Chondrocyte (in vitro differentiated cells): ENCODE measurements at regions not wholly inside any gene's neighbourhood (a gene's known extent, or its start where the extent isn't known, plus 50 kb on each side); places are given as distances from the start of the nearest gene placed in this dataset.

ENCODE experiments used
- DNase-seq: peaks from one replicate; pipeline ENCODE4 v3.0.0; 2021; ENCODE audit warnings: mixed read lengths, low spot score
- H3K27ac Mint-ChIP-seq: one replicate; pipeline ENCODE4 v1.8.0; 2021; ENCODE audit warnings: mild to moderate bottlenecking, moderate library complexity, mixed read lengths; ENCODE audit not compliant: unreplicated experiment
- H3K27me3 Mint-ChIP-seq: 2 replicates; pipeline ENCODE4 v1.8.0; 2021; ENCODE audit warnings: low read depth, mixed read lengths
- H3K36me3 Mint-ChIP-seq: 2 replicates; pipeline ENCODE4 v1.8.0; 2021; ENCODE audit warnings: low read depth, mixed read lengths
- H3K4me1 Mint-ChIP-seq: 2 replicates; pipeline ENCODE4 v1.8.0; 2021; ENCODE audit warnings: low read depth, mild to moderate bottlenecking, mixed read lengths
- H3K4me3 Mint-ChIP-seq: one replicate; pipeline ENCODE4 v1.8.0; 2021; ENCODE audit warnings: mild to moderate bottlenecking, moderate library complexity, mixed read lengths; ENCODE audit not compliant: unreplicated experiment
- H3K9me3 Mint-ChIP-seq: 2 replicates; pipeline ENCODE4 v1.8.0; 2021; ENCODE audit warnings: low read depth, mixed read lengths
- TF ChIP-seq, protein P1 (sequence below): fragments of 200-600 bp; sonication (generic); IDR thresholded peaks from 2 replicates; pipeline ENCODE4 v1.5.0; 2021; ENCODE audit warnings: antibody characterized with exemption, mild to moderate bottlenecking, moderate library complexity

DNA sequence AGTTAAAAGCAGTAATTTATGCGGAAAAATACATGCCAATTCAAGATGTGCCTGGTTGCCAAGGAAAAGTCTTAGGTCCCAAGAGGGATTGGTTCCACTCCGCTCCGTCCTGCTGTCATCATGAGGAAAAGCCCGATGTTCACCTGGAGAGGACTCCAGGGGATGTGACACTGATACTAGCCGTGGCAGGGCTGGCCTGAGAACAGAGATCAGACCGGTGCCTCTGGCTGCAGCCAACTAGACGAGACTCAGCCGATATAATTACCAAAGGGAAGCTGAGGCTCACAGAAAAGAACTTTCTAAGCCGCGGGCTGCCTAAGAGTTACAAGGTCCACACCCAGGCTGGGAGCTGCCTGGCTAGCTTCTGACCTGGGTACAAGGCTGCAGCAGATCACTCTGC is 81.3 kb upstream of the UNC5B start:
- TF ChIP-seq, protein P1, sequence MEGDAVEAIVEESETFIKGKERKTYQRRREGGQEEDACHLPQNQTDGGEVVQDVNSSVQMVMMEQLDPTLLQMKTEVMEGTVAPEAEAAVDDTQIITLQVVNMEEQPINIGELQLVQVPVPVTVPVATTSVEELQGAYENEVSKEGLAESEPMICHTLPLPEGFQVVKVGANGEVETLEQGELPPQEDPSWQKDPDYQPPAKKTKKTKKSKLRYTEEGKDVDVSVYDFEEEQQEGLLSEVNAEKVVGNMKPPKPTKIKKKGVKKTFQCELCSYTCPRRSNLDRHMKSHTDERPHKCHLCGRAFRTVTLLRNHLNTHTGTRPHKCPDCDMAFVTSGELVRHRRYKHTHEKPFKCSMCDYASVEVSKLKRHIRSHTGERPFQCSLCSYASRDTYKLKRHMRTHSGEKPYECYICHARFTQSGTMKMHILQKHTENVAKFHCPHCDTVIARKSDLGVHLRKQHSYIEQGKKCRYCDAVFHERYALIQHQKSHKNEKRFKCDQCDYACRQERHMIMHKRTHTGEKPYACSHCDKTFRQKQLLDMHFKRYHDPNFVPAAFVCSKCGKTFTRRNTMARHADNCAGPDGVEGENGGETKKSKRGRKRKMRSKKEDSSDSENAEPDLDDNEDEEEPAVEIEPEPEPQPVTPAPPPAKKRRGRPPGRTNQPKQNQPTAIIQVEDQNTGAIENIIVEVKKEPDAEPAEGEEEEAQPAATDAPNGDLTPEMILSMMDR = no peak
- H3K27ac Mint-ChIP-seq = no peak overlapping the region
- H3K27me3 Mint-ChIP-seq = peaks cover 18% of the 10 kb centered on the region
- no peaks in the 10 kb centered on the region for H3K36me3 Mint-ChIP-seq
- H3K4me1 Mint-ChIP-seq = peaks cover 4% of the 10 kb centered on the region
- no peak overlapping the region for H3K4me3 Mint-ChIP-seq
- no peaks in the 10 kb centered on the region for H3K9me3 Mint-ChIP-seq
- no peak for DNase-seq

DNA sequence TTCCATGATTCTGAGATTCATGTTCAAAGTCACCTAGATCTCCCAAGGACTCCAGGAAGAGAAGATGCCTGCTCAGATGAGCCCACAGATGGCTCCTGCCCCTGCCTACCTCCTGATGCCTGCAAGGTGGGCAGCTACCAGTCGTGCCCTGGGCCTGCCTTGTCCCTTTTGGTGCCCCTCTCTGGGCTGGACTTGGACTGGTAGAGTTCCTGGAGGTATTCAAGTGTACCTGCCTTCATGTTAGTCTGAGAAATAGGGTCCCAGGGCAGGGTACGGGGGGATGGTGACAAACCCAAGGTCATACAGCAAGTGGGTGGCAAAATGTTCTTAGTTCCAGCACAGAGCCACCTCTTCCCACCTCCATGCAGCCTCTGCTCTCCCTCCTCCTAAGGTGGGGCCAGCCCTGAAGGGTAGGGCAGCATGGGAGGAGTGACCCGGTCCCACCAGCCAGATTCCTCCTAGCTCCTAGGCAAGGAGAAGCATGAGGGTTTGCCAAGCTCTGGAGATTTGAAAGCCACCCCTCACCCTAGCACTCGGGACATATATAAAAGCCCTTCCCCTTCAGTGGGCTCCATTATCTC is 80.8 kb upstream of the UNC5B start:
- Mint-ChIP-seq H3K4me3 (no peak overlapping the region), H3K27ac (no peak overlapping the region), H3K27me3 (peaks cover 16% of the 10 kb centered on the region), H3K4me1 (peaks cover 8% of the 10 kb centered on the region), H3K9me3 (no peaks in the 10 kb centered on the region), H3K36me3 (no peaks in the 10 kb centered on the region)
- no peak for DNase-seq
- TF ChIP-seq, protein P1 = no peak

DNA sequence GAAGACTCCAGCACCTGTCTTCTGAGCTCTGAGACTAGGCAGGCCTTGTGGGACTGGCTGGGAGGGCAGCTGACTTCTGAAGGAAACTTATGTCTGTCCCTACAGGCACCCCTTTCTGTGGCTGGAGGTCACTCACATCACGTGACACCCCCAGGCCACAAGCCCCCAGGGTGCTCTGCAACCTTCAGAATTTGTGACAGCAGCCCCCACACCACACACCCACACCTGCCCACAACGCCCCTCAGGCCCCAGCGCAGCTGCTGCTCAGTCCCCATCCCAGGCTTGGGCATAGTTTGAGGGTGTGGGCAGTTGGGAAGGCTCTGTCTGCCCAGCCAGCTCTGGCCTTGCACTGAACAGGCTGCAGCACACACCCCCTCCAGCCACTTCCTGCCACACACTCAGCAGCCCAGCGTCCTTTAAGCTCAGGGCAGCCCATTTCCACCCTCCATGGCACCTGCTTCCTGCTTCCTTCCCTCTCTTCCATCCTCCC is 80.0 kb upstream of the UNC5B start:
- no peak for DNase-seq
- Mint-ChIP-seq H3K27me3 (peaks cover 16% of the 10 kb centered on the region), H3K4me1 (peaks cover 8% of the 10 kb centered on the region), H3K9me3 (no peaks in the 10 kb centered on the region), H3K36me3 (no peaks in the 10 kb centered on the region), H3K4me3 (no peak overlapping the region), H3K27ac (no peak overlapping the region)
- TF ChIP-seq, protein P1 = no peak

DNA sequence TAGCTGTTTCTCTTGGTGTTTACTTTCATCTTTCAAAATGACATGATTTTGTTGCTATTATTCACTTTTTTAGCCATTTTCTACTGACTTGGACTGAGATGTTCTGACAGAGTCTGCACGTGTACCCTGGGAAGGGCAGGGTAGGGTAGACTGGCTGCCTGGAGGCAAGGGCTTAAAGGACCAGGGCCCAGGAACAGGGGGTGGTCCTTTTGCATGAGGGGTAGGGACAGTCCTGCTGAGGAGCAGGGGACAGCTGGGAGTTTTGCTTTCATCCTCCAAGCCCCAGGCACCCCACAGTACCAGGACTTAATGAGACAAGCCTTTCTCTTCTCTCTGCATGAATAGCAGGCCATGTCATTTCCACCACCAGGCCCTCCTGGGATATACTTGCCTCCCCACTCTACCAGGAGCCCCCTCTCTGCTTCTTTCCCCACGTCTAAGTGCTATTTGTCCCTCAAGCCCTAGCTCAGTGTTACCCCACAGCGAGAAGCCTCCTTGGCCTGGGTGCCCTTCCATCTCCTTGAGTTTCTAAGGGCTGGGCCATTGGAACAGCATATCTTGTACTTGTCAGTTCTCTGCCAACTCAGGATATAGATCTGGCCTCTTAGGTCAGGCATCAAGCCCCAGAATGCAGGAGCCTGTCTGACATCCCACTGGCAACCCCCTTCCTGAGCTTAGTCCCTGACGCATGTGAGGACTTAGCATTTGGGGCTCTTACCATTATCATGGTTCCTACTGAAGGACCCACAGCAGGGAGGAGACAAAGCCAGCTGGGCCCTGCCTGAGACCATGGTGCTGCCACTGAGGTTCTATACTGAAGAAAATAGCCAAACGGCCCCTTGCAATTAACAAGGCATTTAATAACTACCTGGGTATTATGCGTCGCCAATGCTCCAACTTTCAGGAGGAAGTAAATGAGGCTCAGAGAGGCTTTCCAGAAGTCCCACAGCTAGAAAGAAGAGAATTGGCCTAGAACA is 78.4 kb upstream of the UNC5B start:
- no peak for DNase-seq
- TF ChIP-seq, protein P1 = no peak
- peaks cover 5% of the 10 kb centered on the region for H3K4me1 Mint-ChIP-seq
- H3K27me3 Mint-ChIP-seq = peaks cover 22% of the 10 kb centered on the region
- no peaks in the 10 kb centered on the region for H3K9me3 Mint-ChIP-seq
- no peaks in the 10 kb centered on the region for H3K36me3 Mint-ChIP-seq
- H3K4me3 Mint-ChIP-seq = no peak overlapping the region
- H3K27ac Mint-ChIP-seq = no peak overlapping the region

DNA sequence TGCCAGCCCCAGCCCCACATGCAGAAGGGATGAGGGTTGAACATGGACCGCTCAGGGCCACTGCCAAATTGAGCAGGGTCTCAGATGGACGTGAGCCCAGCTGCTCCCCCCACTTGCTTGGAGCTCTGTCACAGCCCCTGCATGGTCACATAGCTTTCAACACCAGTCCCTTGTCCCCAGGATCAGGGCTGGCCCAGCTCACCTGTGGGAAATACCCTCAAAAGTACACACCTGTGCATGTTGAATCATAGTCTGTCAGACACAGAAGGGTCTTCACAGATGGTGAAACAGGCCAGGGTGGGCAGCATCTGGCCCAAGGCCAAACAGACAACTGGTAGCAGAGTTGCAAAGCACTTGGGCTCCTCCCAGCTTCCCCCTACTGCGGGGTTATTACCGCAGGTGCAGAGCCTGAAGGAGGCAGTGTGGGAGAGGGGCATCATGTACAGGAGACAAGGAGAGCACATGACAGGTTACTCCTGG is 77.6 kb upstream of the UNC5B start:
- Mint-ChIP-seq H3K4me3 (no peak overlapping the region), H3K27me3 (peaks cover 28% of the 10 kb centered on the region), H3K9me3 (no peaks in the 10 kb centered on the region), H3K36me3 (no peaks in the 10 kb centered on the region), H3K27ac (no peak overlapping the region), H3K4me1 (peaks cover 5% of the 10 kb centered on the region)
- TF ChIP-seq, protein P1 = no peak
- no peak for DNase-seq
